Fibroblast of villous mesenchyme (primary cell): ENCODE measurements at regions not wholly inside any gene's neighbourhood (a gene's known extent, or its start where the extent isn't known, plus 50 kb on each side); places are given as distances from the start of the nearest gene placed in this dataset.
"Not testable (repeated sequence)": the region's sequence is repeated elsewhere in the genome, so short reads cannot be mapped to it uniquely, and the experiment has no call there.

Source experiments
- DNase-seq: peaks from one replicate; pipeline ENCODE4 v3.0.0-alpha.2; 2010; ENCODE audit warnings: low read depth
- H3K4me3 ChIP-seq: 2 replicates; pipeline ENCODE4 v1.5.1; 2011; ENCODE audit warnings: low read depth, mild to moderate bottlenecking, low read length
- CTCF ChIP-seq: IDR thresholded peaks from 2 replicates; pipeline ENCODE4 v1.5.1; 2012; ENCODE audit warnings: low read depth, mild to moderate bottlenecking, low read length; ENCODE audit not compliant: insufficient read depth

DNA sequence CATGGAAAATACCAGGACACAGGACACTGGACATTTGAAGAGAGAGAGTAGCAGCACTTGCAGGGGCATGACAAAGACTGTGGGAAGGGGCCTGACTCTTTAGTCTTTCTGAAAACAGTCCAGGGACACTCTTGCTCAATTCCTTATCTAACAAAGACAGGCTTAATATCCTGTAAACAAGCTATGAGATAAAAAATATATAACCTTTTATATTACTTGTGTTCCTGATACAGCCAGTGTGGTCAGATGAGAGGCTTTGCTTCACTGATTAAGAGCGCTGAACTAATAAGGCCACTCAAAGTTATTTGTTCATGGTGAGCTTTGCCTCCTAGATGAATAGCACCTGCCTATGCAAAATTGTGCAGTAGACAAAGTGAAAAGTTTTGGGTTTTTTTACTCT is 518.7 kb downstream of the LRRC70 start:
- DNase-seq = no peak
- no peak for TF ChIP-seq CTCF
- H3K4me3 ChIP-seq = no peak overlapping the region

DNA sequence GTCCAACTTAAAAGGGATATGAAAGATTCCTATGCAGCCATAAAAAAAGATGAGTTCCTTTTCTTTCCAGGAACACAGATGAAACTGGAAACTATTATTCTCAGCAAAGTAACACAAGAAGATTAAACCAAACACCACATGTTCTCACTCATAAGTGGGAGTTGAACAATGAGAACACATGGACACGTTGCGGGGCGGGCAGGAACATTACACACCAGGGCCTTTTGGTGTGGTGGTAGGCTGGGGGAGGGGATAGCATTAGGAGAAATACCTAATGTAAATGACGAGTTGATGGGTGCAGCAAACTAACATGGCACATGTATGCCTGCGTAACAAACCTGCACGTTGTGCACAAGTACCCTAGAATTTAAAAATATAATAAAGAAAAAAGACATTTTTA is 516.1 kb downstream of the LRRC70 start:
- no peak overlapping the region for H3K4me3 ChIP-seq
- no peak for DNase-seq
- no peak for TF ChIP-seq CTCF

- H3K4me3 ChIP-seq = no peak overlapping the region
- no peak for DNase-seq
- no peak for TF ChIP-seq CTCF
Measured at GRCh38 chr5:63089147-63089546, 510.5 kb downstream of the LRRC70 start.

- DNase-seq = no peak
- TF ChIP-seq CTCF = no peak
- no peak overlapping the region for H3K4me3 ChIP-seq
Measured at GRCh38 chr5:63085561-63085960, 506.9 kb downstream of the LRRC70 start.

GRCh38 chr5:63083689-63084088 is 505.1 kb downstream of the LRRC70 start:
- not testable (repeated sequence) for H3K4me3 ChIP-seq, DNase-seq

GRCh38 chr5:63081402-63081801 is 502.8 kb downstream of the LRRC70 start:
- no peak for DNase-seq
- no peak overlapping the region for H3K4me3 ChIP-seq
- no peak for TF ChIP-seq CTCF

GRCh38 chr5:63070001-63070400 is 491.4 kb downstream of the LRRC70 start:
- TF ChIP-seq CTCF = no peak

More at GRCh38 chr5:63070001-63070400, 491.4 kb downstream of the LRRC70 start:
- no peak for DNase-seq
- H3K4me3 ChIP-seq = no peak overlapping the region
